AG04450 (cell line): ENCODE measurements at regions not wholly inside any gene's neighbourhood (a gene's known extent, or its start where the extent isn't known, plus 50 kb on each side); places are given as distances from the start of the nearest gene placed in this dataset.

Experiments used
- CTCF ChIA-PET: fragments of 300-600, 350-600 bp; formaldehyde crosslinking; extraction: SDS; loops from one replicate; lab custom pipeline; 2022; ENCODE audit warnings: antibody characterized with exemption, inconsistent platforms; lab: Charles Lee
- POLR2A ChIA-PET: fragments of 350-600 bp; formaldehyde crosslinking; extraction: SDS; loops from one replicate; lab custom pipeline; 2021; ENCODE audit warnings: antibody characterized with exemption, inconsistent platforms; lab: Yijun Ruan, JAX
- DNase-seq: peaks from one replicate; pipeline ENCODE4 v3.0.0-alpha.2; 2011; ENCODE audit warnings: low read depth, low spot score
- H3K27ac ChIP-seq: one replicate; pipeline ENCODE4 v1.5.1; 2012; ENCODE audit warnings: low read depth, low read length, control low read depth
- H3K27me3 ChIP-seq: one replicate; pipeline ENCODE4 v1.6.0; 2012; ENCODE audit warnings: low read length; ENCODE audit not compliant: control insufficient read depth, insufficient read depth
- H3K4me3 ChIP-seq: 2 replicates; pipeline ENCODE4 v1.5.1; 2011; ENCODE audit warnings: mild to moderate bottlenecking, low read depth, low read length, control low read depth
- H3K9me3 ChIP-seq: 2 replicates; pipeline ENCODE4 v1.5.1; 2012; ENCODE audit warnings: low read length; ENCODE audit not compliant: control insufficient read depth, insufficient read depth
- CTCF ChIP-seq: IDR thresholded peaks from 2 replicates; pipeline ENCODE4 v1.5.1; 2011; ENCODE audit warnings: low read depth, low read length, control low read depth, inconsistent platforms

DNA sequence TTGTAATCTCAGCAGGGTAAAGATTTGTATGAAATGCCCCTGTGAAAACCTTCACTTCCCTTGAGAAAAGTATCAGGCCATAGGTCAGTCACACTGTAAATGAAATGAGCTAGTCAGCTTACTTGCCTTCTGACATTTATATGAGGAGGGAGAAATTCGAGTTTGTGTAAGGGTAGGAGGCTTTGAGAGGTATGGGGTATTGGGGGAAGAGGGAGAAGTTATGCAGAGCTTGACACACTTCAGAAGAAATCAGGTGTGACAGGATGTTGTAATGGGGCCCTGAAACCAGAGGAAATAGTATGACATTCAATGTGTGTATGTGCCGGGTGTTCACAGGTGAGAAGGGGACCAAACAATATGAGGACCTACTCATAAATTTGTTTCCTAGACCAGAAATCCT lies 64.2 kb upstream of the CCN6 start:
- POLR2A ChIA-PET = no interaction called here
- DNase-seq = no peak
- H3K27ac ChIP-seq = no peak overlapping the region
- H3K9me3 ChIP-seq = no peaks in the 10 kb centered on the region
- CTCF ChIA-PET = interaction anchor here (1.1 kb wide), 1 partner anchor 101 kb away, joined by 3 read pairs; no protein-coding TSS in a partner anchor
- TF ChIP-seq CTCF = no peak
- H3K27me3 ChIP-seq = no peaks in the 10 kb centered on the region
- H3K4me3 ChIP-seq = no peak overlapping the region

- Histone ChIP-seq H3K27ac (no peak overlapping the region), H3K4me3 (no peak overlapping the region), H3K9me3 (no peaks in the 10 kb centered on the region), H3K27me3 (no peaks in the 10 kb centered on the region)
- no peak for TF ChIP-seq CTCF
- DNase-seq = no peak
- POLR2A ChIA-PET = no interaction called here
- CTCF ChIA-PET = interaction anchor here (1.1 kb wide), 1 partner anchor 101 kb away, joined by 3 read pairs; no protein-coding TSS in a partner anchor
These were observed 63.7 kb upstream of the CCN6 start for GRCh38 chr6:111990214-111990613.

- Histone ChIP-seq H3K4me3 (no peak overlapping the region), H3K27ac (no peak overlapping the region), H3K9me3 (no peaks in the 10 kb centered on the region), H3K27me3 (no peaks in the 10 kb centered on the region)
- TF ChIP-seq CTCF = no peak
- ChIA-PET CTCF (interaction anchor here (1.9 kb wide), 1 partner anchor 283 kb away, joined by 5 read pairs; no protein-coding TSS in a partner anchor), POLR2A (no interaction called here)
- no peak for DNase-seq
These were observed 61.1 kb upstream of the CCN6 start for GRCh38 chr6:111992851-111993250.

DNA sequence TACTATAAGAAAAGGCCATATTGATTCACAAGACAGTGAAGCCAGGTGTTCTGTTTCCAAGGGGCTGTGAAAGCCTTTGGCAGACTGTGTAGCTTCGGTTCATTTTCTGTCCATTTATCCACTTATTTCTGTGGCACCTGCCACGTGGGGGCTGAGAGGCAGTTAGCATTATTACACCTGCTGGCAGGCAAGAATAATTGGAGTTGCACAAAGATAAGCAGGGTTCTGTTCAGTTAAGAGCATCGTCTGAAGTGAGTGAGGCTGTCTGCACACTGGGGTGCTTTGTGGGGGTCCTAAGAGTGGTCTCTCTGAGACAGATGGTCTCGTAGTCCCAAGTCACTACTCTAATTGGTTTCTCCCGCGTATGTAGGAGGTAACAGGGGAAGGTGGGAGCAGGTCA lies 60.6 kb upstream of the CCN6 start:
- H3K4me3 ChIP-seq = no peak overlapping the region
- H3K27me3 ChIP-seq = no peaks in the 10 kb centered on the region
- no peak for TF ChIP-seq CTCF
- no peak overlapping the region for H3K27ac ChIP-seq
- no peaks in the 10 kb centered on the region for H3K9me3 ChIP-seq
- CTCF ChIA-PET = interaction anchor here (1.9 kb wide), 1 partner anchor 284 kb away, joined by 5 read pairs; no protein-coding TSS in a partner anchor
- POLR2A ChIA-PET = no interaction called here
- no peak for DNase-seq

DNA sequence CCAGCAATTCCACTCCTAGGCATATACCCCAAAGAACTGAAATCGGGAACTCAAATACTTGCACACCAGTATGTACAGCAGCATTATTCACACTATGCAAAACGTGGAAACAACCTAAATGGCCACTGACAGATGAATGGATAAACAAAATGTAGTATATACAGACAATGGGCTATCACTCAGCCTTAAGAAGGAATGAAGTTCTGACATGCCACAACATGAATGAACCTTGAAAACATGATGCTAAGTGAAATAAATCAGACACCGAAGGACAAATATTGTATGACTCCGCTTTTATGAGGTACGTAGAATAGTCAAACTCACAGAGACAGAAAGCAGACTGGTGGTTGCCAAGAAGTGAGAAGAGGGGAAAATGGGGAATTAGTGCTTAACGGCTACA lies 59.1 kb upstream of the CCN6 start:
- ChIA-PET POLR2A (no interaction called here), CTCF (interaction anchor here (2.9 kb wide), 1 partner anchor 285 kb away, joined by 26 read pairs; no protein-coding TSS in a partner anchor)
- Histone ChIP-seq H3K9me3 (no peaks in the 10 kb centered on the region), H3K27ac (no peak overlapping the region), H3K27me3 (no peaks in the 10 kb centered on the region), H3K4me3 (no peak overlapping the region)
- no peak for TF ChIP-seq CTCF
- DNase-seq = no peak
